ENCODE measurements at regions not wholly inside any gene's neighbourhood (a gene's known extent, or its start where the extent isn't known, plus 50 kb on each side); places are given as distances from the start of the nearest gene placed in this dataset.

DNA sequence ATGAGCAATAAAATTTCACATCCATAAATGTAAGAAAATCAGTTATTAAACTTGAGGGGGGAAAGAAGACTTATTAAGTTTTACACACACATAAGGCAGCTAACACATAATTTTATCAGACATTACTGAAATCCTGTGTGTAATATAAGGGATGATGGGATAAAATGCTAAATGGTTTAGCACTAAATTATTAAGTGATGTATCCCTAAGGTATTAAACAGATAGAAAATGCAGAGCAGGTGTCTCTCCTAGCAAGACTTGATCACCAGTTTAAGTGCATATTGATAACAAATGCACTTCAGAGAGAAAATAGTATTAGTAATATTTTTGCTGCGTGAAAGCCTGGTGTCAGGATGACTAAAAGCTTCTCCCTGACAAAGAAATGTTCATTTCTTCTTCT lies 172.8 kb upstream of the ZFP64 start:
- Histone ChIP-seq H3K4me3 (ENCODE audit: insufficient read depth, low read depth, low read length, poor library complexity, severe bottlenecking) (no peak overlapping the region), H3K27ac (ENCODE audit: insufficient read depth, low read length, poor library complexity, severe bottlenecking) (no peak overlapping the region), H3K4me1 (ENCODE audit: control insufficient read depth, insufficient read depth, low read length, poor library complexity, severe bottlenecking) (no peaks in the 10 kb centered on the region), H3K9me3 (ENCODE audit: control insufficient read depth, low read length) (no peaks in the 10 kb centered on the region), H3K36me3 (ENCODE audit: control insufficient read depth, insufficient read depth, low read length) (no peaks in the 10 kb centered on the region), H3K27me3 (replicated peaks; ENCODE audit: control insufficient read depth, insufficient read depth, low read length, poor library complexity, severe bottlenecking) (no peaks in the 10 kb centered on the region)
- DNase-seq: no peak

DNA sequence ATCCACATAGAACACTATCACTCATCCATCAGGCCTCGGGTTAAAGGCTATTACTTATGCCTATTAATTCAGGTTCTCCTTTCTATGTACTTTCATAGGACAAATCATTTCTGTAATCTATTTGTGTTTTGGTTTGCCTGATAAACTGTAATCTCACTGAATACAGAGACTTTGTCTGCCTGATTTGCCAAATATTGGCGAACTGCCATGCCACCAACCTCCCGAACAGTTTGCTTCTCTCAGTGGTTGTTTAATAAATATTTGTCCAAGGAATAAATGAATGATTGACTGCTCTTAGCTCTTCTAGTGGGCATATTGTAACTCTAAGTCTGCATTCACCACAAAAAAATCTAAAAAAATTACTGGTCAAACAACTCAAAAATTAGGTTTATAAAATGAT lies 170.1 kb upstream of the ZFP64 start:
- no peaks in the 10 kb centered on the region for H3K9me3 ChIP-seq (ENCODE audit: control insufficient read depth, low read length)
- no peak overlapping the region for H3K27ac ChIP-seq (ENCODE audit: insufficient read depth, low read length, poor library complexity, severe bottlenecking)
- no peaks in the 10 kb centered on the region for H3K27me3 ChIP-seq (replicated peaks; ENCODE audit: control insufficient read depth, insufficient read depth, low read length, poor library complexity, severe bottlenecking)
- no peak overlapping the region for H3K4me3 ChIP-seq (ENCODE audit: insufficient read depth, low read depth, low read length, poor library complexity, severe bottlenecking)
- no peaks in the 10 kb centered on the region for H3K36me3 ChIP-seq (ENCODE audit: control insufficient read depth, insufficient read depth, low read length)
- DNase-seq: no peak
- H3K4me1 ChIP-seq (ENCODE audit: control insufficient read depth, insufficient read depth, low read length, poor library complexity, severe bottlenecking): no peaks in the 10 kb centered on the region

DNA sequence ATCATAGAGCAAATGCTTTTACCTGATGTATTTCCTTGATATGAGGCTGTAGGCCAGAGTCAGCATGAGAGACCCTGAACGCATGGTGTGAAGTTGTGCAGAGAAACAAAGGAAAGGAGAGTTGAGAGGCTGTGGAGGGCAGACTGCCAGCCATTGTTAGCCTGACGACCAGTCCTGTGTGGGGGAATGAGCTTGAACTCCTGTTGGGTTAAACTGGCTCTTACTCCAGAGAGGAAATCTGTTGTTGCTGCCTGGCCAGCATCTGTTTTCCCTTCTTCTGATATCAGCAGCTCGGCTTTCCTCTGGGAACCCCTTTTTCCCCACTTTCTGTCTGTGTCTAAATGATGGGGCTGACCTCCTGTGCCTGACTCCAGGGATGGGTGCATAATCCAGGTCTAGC lies 158.2 kb upstream of the ZFP64 start:
- DNase-seq: no peak
- Histone ChIP-seq H3K27ac (ENCODE audit: insufficient read depth, low read length, poor library complexity, severe bottlenecking) (no peak overlapping the region), H3K4me3 (ENCODE audit: insufficient read depth, low read depth, low read length, poor library complexity, severe bottlenecking) (no peak overlapping the region), H3K27me3 (replicated peaks; ENCODE audit: control insufficient read depth, insufficient read depth, low read length, poor library complexity, severe bottlenecking) (no peaks in the 10 kb centered on the region), H3K4me1 (ENCODE audit: control insufficient read depth, insufficient read depth, low read length, poor library complexity, severe bottlenecking) (no peaks in the 10 kb centered on the region), H3K36me3 (ENCODE audit: control insufficient read depth, insufficient read depth, low read length) (no peaks in the 10 kb centered on the region), H3K9me3 (ENCODE audit: control insufficient read depth, low read length) (no peaks in the 10 kb centered on the region)

DNA sequence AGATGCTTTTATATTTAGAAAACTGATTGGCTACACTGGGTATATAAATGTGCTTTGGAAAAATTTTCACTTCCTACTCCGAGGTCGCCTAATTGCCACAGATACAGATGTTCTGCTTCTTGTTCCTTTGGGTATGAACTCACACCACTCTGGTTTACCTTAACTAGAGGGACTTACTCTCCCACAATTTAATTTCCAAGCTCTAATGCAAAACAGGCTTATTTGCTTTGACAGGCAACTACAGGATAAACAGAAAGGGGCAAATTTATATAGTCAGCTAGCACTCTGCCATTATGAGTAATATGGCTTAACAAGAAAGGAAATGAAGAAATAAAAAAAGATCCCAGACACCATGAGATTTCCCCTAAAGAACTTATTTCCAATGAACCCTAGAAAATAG lies 156.9 kb upstream of the ZFP64 start:
- Histone ChIP-seq H3K27ac (ENCODE audit: insufficient read depth, low read length, poor library complexity, severe bottlenecking) (no peak overlapping the region), H3K4me3 (ENCODE audit: insufficient read depth, low read depth, low read length, poor library complexity, severe bottlenecking) (no peak overlapping the region), H3K9me3 (ENCODE audit: control insufficient read depth, low read length) (no peaks in the 10 kb centered on the region), H3K4me1 (ENCODE audit: control insufficient read depth, insufficient read depth, low read length, poor library complexity, severe bottlenecking) (no peaks in the 10 kb centered on the region), H3K36me3 (ENCODE audit: control insufficient read depth, insufficient read depth, low read length) (no peaks in the 10 kb centered on the region), H3K27me3 (replicated peaks; ENCODE audit: control insufficient read depth, insufficient read depth, low read length, poor library complexity, severe bottlenecking) (no peaks in the 10 kb centered on the region)
- no peak for DNase-seq

DNA sequence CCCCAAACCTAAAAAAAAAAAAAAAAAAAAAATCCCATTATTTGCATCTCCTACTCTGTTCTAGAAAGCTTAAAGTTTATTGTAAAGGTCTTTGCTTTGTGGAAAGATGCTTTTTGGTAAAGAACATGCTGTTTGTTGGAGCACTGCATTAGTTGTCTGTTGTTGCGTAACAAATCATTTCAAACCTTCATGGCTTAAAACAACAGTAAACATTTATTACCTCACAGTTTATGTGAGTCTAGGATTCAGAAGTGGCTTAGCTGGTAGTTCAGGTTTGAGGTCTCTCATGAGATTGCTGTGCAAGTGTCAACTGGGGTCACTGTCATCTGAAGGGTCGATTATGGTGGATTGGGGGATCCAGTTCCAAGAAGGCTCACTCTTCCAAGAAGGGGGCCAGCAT lies 155.2 kb upstream of the ZFP64 start:
- Histone ChIP-seq H3K4me1 (ENCODE audit: control insufficient read depth, insufficient read depth, low read length, poor library complexity, severe bottlenecking) (no peaks in the 10 kb centered on the region), H3K4me3 (ENCODE audit: insufficient read depth, low read depth, low read length, poor library complexity, severe bottlenecking) (no peak overlapping the region), H3K36me3 (ENCODE audit: control insufficient read depth, insufficient read depth, low read length) (no peaks in the 10 kb centered on the region), H3K27ac (ENCODE audit: insufficient read depth, low read length, poor library complexity, severe bottlenecking) (no peak overlapping the region), H3K27me3 (replicated peaks; ENCODE audit: control insufficient read depth, insufficient read depth, low read length, poor library complexity, severe bottlenecking) (no peaks in the 10 kb centered on the region), H3K9me3 (ENCODE audit: control insufficient read depth, low read length) (no peaks in the 10 kb centered on the region)
- no peak for DNase-seq

DNA sequence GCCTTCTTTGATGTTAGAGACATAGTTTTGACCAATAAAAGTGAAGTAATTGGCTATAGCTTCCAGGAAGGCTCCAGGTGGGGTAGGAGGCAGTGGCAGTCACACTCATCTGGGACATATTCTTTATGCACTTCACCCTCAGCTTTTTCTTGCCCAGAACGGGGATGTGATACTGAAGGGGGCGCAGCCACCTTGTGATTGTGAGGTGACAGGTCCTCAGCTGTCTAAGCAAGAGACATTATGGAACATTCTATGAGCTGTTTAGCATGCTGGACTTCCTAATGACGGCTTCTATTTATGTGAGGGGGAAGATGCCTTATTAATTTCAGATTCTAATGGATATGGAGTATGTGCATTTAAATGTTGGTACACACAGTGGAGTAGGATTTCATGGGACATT lies 151.3 kb upstream of the ZFP64 start:
- no peaks in the 10 kb centered on the region for H3K4me1 ChIP-seq (ENCODE audit: control insufficient read depth, insufficient read depth, low read length, poor library complexity, severe bottlenecking)
- H3K36me3 ChIP-seq (ENCODE audit: control insufficient read depth, insufficient read depth, low read length): no peaks in the 10 kb centered on the region
- H3K27me3 ChIP-seq (replicated peaks; ENCODE audit: control insufficient read depth, insufficient read depth, low read length, poor library complexity, severe bottlenecking): no peaks in the 10 kb centered on the region
- no peak overlapping the region for H3K4me3 ChIP-seq (ENCODE audit: insufficient read depth, low read depth, low read length, poor library complexity, severe bottlenecking)
- H3K9me3 ChIP-seq (ENCODE audit: control insufficient read depth, low read length): no peaks in the 10 kb centered on the region
- no peak overlapping the region for H3K27ac ChIP-seq (ENCODE audit: insufficient read depth, low read length, poor library complexity, severe bottlenecking)
- no peak for DNase-seq

DNA sequence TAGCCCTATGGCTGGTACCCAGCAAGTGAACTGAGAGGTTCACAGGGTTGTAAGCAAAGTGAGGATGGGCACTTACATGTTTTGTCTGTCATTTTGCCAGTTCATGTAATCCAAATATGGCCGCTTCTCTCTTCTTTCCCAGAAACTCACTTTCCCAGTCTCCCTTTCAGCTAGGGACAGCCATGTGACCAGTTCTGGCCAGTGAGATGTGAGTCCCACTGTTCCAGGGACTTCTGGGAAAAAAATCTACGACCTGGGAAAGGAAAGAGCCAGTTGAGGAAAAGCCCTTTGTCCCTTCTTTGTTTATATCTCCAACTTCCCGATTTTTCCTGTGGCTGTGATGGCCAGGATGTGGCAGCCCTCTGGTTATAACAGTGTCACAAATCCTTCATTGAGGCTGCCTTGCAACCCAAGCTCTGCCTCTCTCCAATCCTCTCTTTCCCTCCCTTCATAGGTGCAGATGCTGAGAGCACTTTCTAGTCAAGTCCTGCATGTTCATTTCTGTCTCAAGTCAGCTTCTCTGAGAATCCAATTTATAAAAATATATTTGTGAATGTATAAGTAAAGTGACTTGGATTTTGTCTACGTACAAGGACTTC lies 148.6 kb upstream of the ZFP64 start:
- no peaks in the 10 kb centered on the region for H3K4me1 ChIP-seq (ENCODE audit: control insufficient read depth, insufficient read depth, low read length, poor library complexity, severe bottlenecking)
- H3K9me3 ChIP-seq (ENCODE audit: control insufficient read depth, low read length): no peaks in the 10 kb centered on the region
- no peaks in the 10 kb centered on the region for H3K27me3 ChIP-seq (replicated peaks; ENCODE audit: control insufficient read depth, insufficient read depth, low read length, poor library complexity, severe bottlenecking)
- no peak for DNase-seq
- no peak overlapping the region for H3K4me3 ChIP-seq (ENCODE audit: insufficient read depth, low read depth, low read length, poor library complexity, severe bottlenecking)
- no peaks in the 10 kb centered on the region for H3K36me3 ChIP-seq (ENCODE audit: control insufficient read depth, insufficient read depth, low read length)
- H3K27ac ChIP-seq (ENCODE audit: insufficient read depth, low read length, poor library complexity, severe bottlenecking): no peak overlapping the region

DNA sequence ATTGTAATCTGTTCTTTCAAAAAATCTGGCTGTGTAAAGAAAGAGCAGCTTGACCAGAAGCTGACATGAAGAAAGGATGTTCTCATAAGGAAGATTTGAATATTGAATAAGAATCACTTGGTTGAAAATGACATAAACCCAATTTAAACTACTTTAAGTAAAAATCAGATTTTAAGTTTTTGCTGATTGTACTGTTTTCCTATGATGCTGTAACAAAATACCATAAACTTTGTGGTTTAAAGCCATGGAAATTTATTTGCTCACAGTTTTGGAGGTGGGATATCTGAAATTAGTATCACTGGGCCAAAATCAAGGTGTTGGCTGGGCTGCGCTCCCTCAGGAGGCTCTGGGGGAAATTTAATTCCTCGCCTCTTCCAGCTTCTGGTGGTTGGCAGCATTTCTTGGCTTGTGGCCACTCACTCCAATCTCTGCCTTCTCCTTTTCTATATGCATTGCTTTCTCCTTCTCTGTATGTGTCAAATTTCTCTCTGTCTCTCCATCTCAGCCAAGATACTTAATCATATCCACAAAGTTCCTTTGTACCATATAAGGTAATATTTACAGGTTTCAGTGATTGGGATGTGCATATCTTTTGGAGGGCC lies 141.2 kb upstream of the ZFP64 start:
- H3K9me3 ChIP-seq (ENCODE audit: control insufficient read depth, low read length): no peaks in the 10 kb centered on the region
- no peak overlapping the region for H3K4me3 ChIP-seq (ENCODE audit: insufficient read depth, low read depth, low read length, poor library complexity, severe bottlenecking)
- H3K27ac ChIP-seq (ENCODE audit: insufficient read depth, low read length, poor library complexity, severe bottlenecking): no peak overlapping the region
- no peak for DNase-seq
- no peaks in the 10 kb centered on the region for H3K4me1 ChIP-seq (ENCODE audit: control insufficient read depth, insufficient read depth, low read length, poor library complexity, severe bottlenecking)
- H3K36me3 ChIP-seq (ENCODE audit: control insufficient read depth, insufficient read depth, low read length): no peaks in the 10 kb centered on the region
- no peaks in the 10 kb centered on the region for H3K27me3 ChIP-seq (replicated peaks; ENCODE audit: control insufficient read depth, insufficient read depth, low read length, poor library complexity, severe bottlenecking)

DNA sequence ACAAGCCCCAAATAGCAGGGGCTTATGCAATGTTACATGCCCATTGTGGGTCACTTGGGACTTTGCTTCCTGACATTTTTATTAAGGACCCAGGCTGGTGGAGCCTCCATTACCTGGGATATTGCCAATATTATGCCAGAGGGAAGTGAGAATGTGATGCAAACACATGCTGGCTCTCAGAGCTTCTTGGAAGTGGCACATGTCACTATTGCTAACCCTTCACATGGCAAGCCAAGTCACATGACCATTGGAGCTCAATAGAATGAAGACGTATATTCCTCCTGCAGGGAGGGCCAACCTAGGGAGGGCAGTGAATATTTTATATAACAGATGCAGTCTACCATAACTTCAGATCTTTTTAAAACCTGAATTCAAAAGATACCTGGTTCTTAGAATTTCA lies 140.7 kb upstream of the ZFP64 start:
- H3K4me1 ChIP-seq (ENCODE audit: control insufficient read depth, insufficient read depth, low read length, poor library complexity, severe bottlenecking): no peaks in the 10 kb centered on the region
- no peak for DNase-seq
- H3K27me3 ChIP-seq (replicated peaks; ENCODE audit: control insufficient read depth, insufficient read depth, low read length, poor library complexity, severe bottlenecking): no peaks in the 10 kb centered on the region
- H3K9me3 ChIP-seq (ENCODE audit: control insufficient read depth, low read length): no peaks in the 10 kb centered on the region
- H3K4me3 ChIP-seq (ENCODE audit: insufficient read depth, low read depth, low read length, poor library complexity, severe bottlenecking): no peak overlapping the region
- no peak overlapping the region for H3K27ac ChIP-seq (ENCODE audit: insufficient read depth, low read length, poor library complexity, severe bottlenecking)
- H3K36me3 ChIP-seq (ENCODE audit: control insufficient read depth, insufficient read depth, low read length): no peaks in the 10 kb centered on the region

DNA sequence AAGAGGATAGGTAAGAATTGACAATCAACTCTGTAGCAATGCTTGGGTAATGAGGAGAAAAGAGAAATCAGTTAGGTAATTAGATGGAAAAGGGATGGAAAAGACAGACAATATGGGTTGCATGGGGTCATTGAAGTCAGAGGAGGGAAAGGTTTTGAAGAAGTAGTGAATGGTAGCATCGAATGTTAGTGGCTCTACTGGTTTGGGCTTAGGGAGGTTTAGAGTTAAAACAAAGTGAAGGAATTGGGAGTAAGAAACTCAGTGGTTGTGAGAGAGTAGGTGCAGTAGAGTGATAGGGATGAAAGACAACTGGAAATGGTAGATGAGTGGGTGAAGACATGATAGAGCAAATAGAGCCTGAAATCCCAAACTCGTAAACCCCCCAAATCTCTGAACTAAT lies 140.1 kb upstream of the ZFP64 start:
- no peak for DNase-seq
- Histone ChIP-seq H3K4me1 (ENCODE audit: control insufficient read depth, insufficient read depth, low read length, poor library complexity, severe bottlenecking) (no peaks in the 10 kb centered on the region), H3K27me3 (replicated peaks; ENCODE audit: control insufficient read depth, insufficient read depth, low read length, poor library complexity, severe bottlenecking) (no peaks in the 10 kb centered on the region), H3K9me3 (ENCODE audit: control insufficient read depth, low read length) (no peaks in the 10 kb centered on the region), H3K27ac (ENCODE audit: insufficient read depth, low read length, poor library complexity, severe bottlenecking) (no peak overlapping the region), H3K4me3 (ENCODE audit: insufficient read depth, low read depth, low read length, poor library complexity, severe bottlenecking) (no peak overlapping the region), H3K36me3 (ENCODE audit: control insufficient read depth, insufficient read depth, low read length) (no peaks in the 10 kb centered on the region)
